ENCODE measurements at regions not wholly inside any gene's neighbourhood (a gene's known extent, or its start where the extent isn't known, plus 50 kb on each side); places are given as distances from the start of the nearest gene placed in this dataset.

DNA sequence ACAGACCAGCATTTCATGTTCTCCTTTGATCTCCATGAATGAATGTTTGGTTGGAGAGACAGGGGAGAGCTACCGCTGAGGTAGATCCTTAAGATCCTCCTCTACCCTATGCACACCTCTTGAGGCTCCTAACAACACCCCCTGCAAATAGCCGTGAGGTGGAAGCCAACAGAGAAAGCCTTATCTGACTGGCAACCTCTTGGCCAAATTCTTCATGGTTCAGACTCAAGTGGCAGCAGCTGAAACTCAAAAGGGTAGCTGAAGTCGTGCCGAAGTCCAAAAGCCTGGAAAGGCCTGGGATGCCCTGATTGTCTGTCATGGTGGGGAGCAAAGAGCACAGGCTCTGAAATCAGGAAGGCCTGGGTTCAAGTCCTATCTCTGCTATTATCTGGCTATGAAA, 184.9 kb downstream of the SEC61B start:
- TF ChIP-seq CTCF (conservative IDR thresholded peaks at IDR 0.05; ENCODE audit: low read depth, low read length): no peak
- no peak for TF ChIP-seq EZH2 (IDR thresholded peaks at IDR 0.05; ENCODE audit: borderline replicate concordance, low read depth, low read length, poor library complexity, severe bottlenecking)

Data from A673 (cell line).